ENCODE measurements at regions not wholly inside any gene's neighbourhood (a gene's known extent, or its start where the extent isn't known, plus 50 kb on each side); places are given as distances from the start of the nearest gene placed in this dataset.

- DNase-seq = no peak
Measured at GRCh38 chr6:14932485-14933182, 313.2 kb upstream of the JARID2 start.

DNA sequence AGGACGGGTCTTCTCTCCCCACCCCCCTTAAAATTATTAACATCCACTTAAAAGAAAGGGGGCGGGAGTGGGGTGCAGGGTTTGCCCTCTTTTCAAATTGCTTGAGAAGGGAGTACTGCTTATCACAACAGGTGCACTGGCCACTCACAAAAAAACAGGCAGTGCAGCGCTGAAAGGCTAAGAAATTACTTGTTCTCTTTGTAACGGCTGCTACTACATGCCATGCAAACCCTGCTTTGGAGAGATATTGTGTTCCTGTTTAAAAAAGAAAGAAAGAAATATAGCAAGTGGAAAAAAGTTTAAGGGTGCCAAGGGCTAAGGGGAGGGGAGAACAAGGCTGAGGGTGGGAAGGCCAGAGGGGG lies 312.7 kb upstream of the JARID2 start:
- no peak for DNase-seq

GRCh38 chr6:14934013-14934412 lies 311.9 kb upstream of the JARID2 start:
- no peak for DNase-seq

GRCh38 chr6:14934844-14935243 lies 311.0 kb upstream of the JARID2 start:
- DNase-seq = no peak

- DNase-seq = no peak
Measured at GRCh38 chr6:14936861-14937260, 309.0 kb upstream of the JARID2 start.

DNA sequence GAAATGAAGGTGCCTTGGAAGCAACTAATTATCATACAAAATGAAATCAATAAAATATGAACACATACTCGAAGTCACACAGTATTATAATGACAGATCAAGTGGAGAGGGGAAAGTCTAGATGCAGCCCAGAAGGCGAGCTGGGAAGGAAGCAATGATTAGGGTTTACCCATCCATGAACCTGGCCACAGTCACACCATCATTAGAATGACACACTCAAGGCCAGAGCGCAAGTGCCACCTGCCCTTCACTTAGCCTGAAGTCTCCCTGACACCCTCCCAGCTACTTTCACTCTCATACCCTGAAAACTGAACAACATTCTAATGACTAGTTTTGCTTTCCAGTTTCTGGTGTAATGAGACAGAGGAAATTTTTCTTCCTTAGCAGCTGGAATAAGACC lies 302.8 kb upstream of the JARID2 start:
- no peak for DNase-seq

- no peak for DNase-seq
Measured at GRCh38 chr6:14944593-14944992, 301.3 kb upstream of the JARID2 start.

DNA sequence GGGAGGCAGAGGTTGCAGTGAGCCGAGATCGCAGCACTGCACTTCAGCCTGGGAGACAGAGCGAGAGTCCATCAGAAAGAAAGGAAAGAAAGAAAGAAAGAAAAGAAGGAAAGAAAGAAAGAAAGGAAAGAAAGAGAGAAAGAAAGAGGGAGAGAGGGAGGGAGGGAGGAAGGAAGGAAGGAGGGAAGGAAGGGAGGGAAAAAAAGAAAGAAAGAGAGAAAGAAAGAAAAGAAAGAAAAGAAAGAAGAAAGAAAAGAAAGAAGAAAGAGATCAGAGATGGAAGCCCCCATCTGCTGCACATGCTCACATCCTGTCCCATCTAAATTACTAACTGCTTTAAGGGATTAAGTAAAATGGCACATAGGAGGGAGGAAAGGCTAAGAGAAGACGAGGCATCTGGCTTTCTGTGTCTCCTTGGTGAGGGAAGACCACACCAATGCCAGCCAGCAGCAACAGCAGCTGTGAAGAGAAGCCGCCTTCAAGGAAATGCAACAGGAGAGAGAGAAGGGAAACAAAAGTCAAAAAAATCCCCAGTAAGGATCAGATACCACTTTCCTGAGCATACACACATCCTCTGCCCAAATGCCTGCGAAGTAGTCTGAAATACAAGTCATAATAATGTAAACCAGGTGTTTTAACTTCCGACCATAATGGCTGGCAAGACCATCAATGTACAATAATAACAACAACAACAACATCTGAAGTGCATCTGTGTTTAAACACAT lies 300.2 kb upstream of the JARID2 start:
- no peak for DNase-seq

- DNase-seq = no peak
Measured at GRCh38 chr6:14946753-14947152, 299.1 kb upstream of the JARID2 start.

GRCh38 chr6:14948586-14949245 lies 297.2 kb upstream of the JARID2 start:
- DNase-seq = no peak

DNA sequence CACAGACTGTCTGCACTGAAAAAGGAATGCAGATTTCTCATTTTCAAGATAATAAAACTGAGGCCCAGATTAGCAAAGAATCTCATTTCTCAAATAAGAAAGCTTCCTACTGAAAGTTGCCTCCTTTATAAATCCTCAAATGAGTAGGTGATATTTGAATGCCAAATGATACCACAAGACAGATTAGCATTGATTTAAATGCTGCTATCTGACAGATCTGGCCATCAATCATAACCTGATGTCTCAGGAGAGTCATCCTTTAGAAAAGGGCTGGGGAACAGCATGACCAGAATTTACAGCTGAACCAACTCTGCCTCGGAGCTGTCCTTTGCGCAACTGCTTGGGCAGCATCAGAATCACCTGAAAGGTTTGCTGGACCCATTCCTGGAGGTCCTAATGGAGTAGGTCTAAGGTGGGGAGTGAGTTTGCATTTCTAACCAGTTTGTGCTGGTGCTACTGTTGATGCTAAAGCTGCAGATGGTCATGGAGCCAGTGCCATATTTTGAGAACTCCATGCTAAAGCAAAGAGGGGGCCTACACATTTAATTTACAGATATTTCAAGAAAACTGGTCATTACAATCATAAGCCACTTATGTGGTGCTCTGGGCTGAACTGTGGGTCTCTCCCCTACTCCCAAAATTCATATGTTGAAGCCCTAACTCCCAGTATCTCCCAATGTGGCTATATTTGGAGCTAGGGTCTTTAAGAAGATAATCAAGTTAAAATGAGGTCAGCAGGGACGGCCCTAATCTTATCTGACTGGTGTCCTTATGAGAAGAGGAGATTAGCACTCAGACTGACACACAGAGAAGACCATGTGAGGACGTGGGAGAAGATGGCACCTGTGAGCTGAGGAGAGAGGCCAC lies 295.5 kb upstream of the JARID2 start:
- DNase-seq = no peak

DNA sequence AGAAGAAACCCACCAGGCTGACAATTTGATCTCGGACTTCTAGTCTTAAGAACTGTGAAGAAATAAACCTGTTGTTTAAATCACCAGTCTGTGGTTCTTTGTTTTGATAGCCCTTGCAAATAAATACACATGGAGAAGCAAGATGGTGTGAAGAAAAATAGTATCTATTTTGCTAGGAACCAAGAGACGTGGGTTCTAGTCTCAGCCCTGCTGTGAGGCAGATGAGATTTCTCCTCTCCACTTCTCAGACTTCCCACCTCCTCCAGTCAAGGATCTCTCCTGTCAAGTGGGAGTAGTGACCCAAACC lies 294.9 kb upstream of the JARID2 start:
- DNase-seq = no peak

GRCh38 chr6:14951704-14952103 lies 294.2 kb upstream of the JARID2 start:
- DNase-seq = no peak

GRCh38 chr6:14953836-14954235 lies 292.0 kb upstream of the JARID2 start:
- no peak for DNase-seq

DNA sequence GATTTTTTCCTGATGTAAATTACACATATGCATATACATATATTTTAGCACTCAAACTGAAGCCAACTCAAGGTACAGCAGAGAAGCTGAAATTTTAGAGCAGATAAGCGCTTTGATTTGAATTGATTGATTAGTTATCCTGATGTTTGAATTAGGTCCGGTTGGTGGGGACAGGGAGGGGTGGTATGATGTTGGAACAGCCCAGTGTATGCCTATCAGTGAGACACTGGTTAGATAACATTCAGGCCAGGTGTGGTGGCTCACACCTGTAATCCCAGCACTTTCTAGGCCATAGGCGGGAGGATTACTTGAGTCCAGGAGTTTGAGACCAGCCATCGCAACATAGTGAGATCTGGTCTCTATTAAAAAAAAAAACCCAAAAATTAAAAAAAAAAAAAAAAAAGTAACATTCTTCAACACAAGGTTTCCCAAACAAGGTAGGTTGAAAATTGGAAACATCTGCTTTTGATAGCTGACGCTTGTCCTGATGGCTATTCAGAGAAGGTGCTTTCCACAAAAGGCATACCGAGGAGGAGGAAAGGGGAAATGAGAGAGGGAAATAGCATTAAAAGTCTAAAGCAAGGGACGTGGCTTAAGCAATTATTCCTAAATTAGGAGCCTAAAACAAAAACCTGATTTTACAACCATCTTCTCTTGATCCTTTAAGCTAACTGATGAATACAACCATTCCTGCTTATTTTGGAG lies 288.4 kb upstream of the JARID2 start:
- DNase-seq = no peak

GRCh38 chr6:14959324-14959885 lies 286.5 kb upstream of the JARID2 start:
- no peak for DNase-seq

DNA sequence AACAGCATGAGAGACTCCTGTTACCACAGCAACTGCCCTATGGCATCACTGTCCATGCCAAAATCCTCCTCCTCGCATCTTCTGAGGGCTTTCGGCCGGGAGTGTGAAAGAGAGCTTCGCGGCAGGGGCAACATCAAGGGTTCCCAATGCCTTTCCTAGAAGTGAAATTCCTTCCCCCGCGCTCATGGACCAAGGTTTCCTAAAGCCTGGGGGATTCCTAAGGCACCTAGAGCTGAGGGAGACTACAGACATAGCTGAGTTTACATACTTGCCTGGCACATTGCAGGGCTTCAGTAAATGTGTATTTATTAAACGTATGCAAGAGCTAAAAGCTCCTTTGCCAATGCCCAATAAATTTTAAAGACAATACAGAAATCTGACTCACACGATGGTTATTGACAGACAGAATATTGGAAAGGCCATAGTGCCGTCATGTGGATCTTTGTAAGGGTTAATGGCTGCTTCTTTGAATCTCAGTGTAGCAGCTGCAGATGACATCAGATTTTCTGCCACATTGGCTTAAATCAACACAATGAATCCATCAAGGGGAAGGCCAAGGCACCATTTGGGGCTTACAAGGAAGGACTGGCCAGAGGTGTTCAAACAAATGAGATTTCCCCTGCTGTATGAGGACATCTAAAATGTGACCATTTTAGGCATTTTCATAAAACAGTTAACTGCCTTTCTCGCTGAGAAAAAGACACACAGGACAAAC lies 281.2 kb upstream of the JARID2 start:
- no peak for DNase-seq

DNA sequence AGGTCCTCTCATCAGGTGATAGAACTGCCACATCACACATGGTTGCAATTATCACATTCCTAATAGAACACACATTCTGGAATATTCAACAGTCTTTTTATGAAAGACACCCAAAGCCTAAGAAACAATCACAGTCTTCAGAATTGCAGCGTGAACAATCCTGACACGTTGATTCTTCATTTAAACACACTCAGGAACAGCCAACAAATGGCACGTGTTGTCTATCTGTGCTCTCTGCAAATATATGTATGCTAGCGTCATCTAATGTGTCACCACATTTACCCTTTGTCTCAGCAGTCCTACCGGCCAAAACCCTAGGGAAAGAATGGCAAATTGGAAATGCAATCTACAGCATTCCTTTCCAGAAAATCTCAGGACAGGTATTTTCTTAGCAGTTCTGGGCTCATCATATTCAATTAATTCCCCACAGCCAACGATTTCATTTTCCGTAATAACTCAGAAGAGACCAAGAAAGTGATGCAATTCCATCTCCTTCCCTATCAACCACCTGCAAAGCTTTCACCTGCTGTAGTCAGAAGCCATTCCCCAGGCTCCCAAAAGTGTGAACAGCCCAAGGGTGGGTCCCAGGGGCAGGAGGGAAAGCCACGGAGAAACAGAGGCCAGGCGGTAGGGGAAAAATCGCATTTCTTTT lies 280.3 kb upstream of the JARID2 start:
- no peak for DNase-seq

DNA sequence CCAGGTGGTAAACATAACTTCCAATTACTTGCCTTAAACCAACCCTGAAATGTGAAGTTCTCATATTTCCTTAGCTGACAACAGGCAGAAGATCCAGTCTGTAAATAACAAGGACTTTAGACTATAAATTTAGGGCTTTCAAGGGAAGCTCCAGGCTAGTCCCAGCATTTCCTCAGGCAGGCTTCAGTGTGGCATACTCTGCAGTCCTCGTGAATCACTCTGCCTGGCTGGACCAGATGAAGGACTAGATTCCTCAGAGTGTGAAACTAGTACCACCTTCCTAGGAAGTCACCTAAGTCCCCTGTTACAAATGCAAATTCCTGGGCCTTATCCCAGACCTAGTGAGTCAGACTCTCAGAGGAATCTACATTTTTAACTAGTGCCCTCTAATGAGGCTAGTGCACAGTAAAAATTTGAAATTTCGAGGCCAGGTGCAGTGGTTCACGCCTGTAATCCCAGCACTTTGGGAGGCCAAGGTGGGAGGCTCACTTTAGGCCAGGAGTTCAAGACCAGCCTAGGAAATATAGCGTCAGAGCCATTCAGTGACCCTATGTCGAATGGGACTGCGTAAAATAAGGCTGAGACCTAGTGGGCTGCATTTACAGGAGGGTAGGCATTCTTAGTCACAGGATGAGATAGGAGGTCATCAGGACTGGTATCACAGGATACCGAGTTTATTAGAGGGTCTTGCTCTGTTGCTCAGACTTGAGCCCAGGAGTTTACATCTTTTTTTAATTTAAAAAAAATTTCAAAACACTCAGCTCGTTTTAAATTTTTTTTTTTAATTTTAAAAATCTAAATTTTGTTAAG lies 279.6 kb upstream of the JARID2 start:
- DNase-seq = no peak
